ENCODE measurements at regions not wholly inside any gene's neighbourhood (a gene's known extent, or its start where the extent isn't known, plus 50 kb on each side); places are given as distances from the start of the nearest gene placed in this dataset.

DNA sequence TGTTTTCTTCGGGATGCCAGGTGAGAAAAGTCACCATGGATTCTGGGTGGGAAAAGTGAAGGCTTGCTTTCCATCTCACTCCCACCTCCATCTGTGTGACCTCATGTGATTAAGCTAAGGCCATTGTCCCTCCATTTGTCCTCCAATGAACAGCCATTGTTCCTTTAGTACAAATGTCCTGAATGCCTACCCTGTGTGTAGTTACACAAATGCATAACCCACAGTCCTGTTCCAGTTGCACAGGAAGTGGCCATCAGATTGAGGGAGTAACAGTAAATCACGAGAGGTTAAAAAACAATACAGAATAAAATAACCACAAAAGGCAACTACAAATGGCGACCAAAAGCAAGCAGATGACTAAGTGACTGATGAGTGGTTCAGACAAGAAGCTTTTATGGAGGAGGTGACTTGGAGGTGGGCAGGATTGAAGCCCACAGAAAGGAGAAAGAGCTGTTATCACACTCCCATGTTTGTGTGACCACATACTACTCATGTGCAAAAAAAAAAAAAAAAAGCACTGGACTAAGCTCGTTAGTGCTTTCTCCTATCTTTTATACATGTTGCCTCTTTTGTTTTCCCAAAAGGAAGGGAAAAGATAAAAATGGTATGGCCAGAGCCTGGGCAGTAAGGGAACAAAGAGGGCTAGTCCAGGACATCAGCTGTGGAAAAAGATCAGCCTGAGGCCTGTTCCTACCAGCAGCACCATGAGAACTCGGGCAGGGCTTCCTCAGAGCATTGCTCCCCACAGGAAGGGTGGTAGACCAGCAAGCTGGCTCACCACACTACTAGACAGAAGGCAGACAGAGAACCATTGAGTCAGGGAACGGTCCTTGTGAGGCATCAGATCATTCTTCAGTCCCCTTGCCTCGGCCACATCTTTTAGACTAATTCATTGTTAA, 111.0 kb downstream of the TFAP2A start:
- Histone ChIP-seq H3K27me3 (no peaks in the 10 kb centered on the region), H3K36me3 (no peaks in the 10 kb centered on the region), H3K4me3 (no peak overlapping the region), H3K27ac (no peak overlapping the region), H3K4me1 (no peaks in the 10 kb centered on the region), H3K9me3 (no peaks in the 10 kb centered on the region)
- intact Hi-C loops (cut with DNase I) = no loop called here
- DNase-seq (ENCODE audit: extremely low spot score in 2 of 2) = no peak
- TF ChIP-seq, protein P1, sequence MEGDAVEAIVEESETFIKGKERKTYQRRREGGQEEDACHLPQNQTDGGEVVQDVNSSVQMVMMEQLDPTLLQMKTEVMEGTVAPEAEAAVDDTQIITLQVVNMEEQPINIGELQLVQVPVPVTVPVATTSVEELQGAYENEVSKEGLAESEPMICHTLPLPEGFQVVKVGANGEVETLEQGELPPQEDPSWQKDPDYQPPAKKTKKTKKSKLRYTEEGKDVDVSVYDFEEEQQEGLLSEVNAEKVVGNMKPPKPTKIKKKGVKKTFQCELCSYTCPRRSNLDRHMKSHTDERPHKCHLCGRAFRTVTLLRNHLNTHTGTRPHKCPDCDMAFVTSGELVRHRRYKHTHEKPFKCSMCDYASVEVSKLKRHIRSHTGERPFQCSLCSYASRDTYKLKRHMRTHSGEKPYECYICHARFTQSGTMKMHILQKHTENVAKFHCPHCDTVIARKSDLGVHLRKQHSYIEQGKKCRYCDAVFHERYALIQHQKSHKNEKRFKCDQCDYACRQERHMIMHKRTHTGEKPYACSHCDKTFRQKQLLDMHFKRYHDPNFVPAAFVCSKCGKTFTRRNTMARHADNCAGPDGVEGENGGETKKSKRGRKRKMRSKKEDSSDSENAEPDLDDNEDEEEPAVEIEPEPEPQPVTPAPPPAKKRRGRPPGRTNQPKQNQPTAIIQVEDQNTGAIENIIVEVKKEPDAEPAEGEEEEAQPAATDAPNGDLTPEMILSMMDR (IDR thresholded peaks at IDR 0.05) = no peak
- TF ChIP-seq POLR2AphosphoS5 (IDR thresholded peaks at IDR 0.05; ENCODE audit: insufficient read depth in 1 of 2, low read depth in 1 of 2) = no peak

DNA sequence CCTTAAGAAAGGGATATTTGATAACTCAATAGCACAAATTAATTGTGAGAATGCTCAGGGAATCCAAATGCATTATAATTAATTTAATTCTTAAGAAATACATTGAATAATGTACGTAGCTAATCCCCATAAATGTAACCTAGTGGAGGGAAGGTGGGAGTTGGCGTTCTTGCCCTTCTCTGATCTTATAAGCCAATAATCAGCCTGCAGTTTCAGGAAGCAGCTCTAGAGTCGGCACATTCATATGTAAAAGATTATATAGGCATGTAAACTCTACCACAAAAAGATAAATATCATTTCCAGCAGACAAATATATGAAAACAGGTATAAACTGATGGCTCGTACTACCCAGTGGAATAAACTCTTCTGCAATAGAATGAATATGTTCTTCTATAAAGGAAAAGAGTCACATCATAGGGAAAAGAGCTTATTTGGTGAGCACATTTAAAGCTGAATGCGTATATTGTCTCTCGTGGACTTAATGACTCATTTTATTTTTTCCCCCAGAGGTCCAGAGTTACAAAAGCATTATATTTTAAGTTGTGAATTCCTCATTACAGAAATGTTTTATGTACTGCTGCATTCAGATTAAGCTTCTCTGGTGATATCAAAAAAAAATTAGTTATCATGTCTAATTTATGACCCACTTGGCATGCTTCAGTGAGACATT, 112.2 kb downstream of the TFAP2A start:
- Histone ChIP-seq H3K4me1 (no peaks in the 10 kb centered on the region), H3K9me3 (no peaks in the 10 kb centered on the region), H3K27me3 (no peaks in the 10 kb centered on the region), H3K27ac (no peak overlapping the region), H3K4me3 (no peak overlapping the region), H3K36me3 (no peaks in the 10 kb centered on the region)
- TF ChIP-seq POLR2AphosphoS5 (IDR thresholded peaks at IDR 0.05; ENCODE audit: insufficient read depth in 1 of 2, low read depth in 1 of 2) (no peak), POLR2A (IDR thresholded peaks at IDR 0.05) (no peak)
- TF ChIP-seq, protein P1 (IDR thresholded peaks at IDR 0.05) = no peak
- intact Hi-C loops (cut with DNase I) = no loop called here
- no peak for DNase-seq (ENCODE audit: extremely low spot score in 2 of 2)

DNA sequence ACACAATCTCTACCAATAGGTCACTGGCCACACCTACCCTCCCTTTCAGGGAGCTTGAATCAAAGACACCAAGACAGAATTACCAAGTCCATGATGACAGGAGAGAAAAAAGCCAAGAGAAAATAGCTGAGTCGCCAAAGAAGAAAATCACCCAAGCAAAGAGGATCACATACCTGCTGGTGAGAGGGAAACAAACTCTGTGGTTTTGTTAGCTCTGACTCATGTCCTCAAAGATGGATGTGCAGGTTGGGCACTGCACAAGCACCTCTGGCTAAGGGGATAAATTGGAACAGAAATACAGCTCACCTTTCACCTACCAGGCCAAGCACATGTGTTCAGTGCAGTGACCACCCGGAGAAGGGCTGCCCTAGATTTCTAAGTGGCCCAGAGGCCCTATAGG, 114.8 kb downstream of the TFAP2A start:
- intact Hi-C loops (cut with DNase I) = no loop called here
- TF ChIP-seq, protein P1 (IDR thresholded peaks at IDR 0.05) = no peak
- TF ChIP-seq POLR2AphosphoS5 (IDR thresholded peaks at IDR 0.05; ENCODE audit: insufficient read depth in 1 of 2, low read depth in 1 of 2) (no peak), POLR2A (IDR thresholded peaks at IDR 0.05) (no peak)
- H3K4me1 ChIP-seq = no peaks in the 10 kb centered on the region
- H3K36me3 ChIP-seq = no peaks in the 10 kb centered on the region
- H3K27ac ChIP-seq = no peak overlapping the region
- H3K27me3 ChIP-seq = no peaks in the 10 kb centered on the region
- H3K9me3 ChIP-seq = no peaks in the 10 kb centered on the region
- H3K4me3 ChIP-seq = no peak overlapping the region
- DNase-seq (ENCODE audit: extremely low spot score in 2 of 2) = no peak

DNA sequence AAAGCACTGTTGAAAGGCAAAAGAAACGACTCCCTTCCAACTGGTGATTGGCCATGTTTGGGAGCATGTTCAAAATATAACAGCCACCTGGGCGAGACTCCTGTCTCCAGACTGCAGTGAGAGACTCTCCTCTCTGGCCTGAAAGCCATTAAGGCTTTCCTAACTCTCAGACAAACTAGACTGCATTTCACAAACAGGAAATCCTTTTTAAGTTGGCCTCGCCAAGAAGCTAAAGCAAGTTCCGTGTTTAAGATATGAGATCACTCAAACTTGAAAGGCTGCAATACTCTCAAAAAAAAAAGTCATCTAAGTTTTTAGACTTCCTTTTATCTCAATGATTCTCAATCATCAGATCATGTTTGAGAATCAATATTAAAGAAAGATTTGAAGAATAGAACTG, 117.0 kb downstream of the TFAP2A start:
- Histone ChIP-seq H3K4me3 (no peak overlapping the region), H3K9me3 (no peaks in the 10 kb centered on the region), H3K27ac (no peak overlapping the region), H3K27me3 (no peaks in the 10 kb centered on the region), H3K4me1 (no peaks in the 10 kb centered on the region), H3K36me3 (no peaks in the 10 kb centered on the region)
- intact Hi-C loops (cut with DNase I) = no loop called here
- no peak for DNase-seq (ENCODE audit: extremely low spot score in 2 of 2)
- TF ChIP-seq POLR2AphosphoS5 (IDR thresholded peaks at IDR 0.05; ENCODE audit: insufficient read depth in 1 of 2, low read depth in 1 of 2) (no peak), POLR2A (IDR thresholded peaks at IDR 0.05) (no peak)
- TF ChIP-seq, protein P1 (IDR thresholded peaks at IDR 0.05) = no peak

DNA sequence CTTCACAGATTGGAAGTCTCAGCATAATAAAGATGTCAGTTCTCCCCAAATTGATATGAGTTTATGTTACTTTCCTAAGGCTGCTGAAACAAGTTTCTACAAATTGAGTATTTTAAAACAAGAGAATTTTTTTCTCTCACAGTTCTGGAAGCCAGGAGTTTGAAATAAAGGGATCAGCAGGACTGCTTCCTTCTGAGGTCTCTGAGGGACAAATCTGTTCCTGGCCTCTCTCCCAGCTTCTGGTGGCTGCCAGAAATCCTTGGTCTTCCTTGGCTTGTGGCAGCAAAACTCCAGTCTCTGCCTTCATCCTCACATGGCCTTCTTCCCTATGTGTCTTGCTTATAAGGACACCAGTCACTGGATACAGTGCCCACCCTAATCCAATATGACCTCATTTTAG, 136.1 kb downstream of the TFAP2A start:
- no peak for TF ChIP-seq POLR2AphosphoS5 (IDR thresholded peaks at IDR 0.05; ENCODE audit: insufficient read depth in 1 of 2, low read depth in 1 of 2)
- TF ChIP-seq POLR2A (IDR thresholded peaks at IDR 0.05) = no peak
- TF ChIP-seq, protein P1 (IDR thresholded peaks at IDR 0.05) = no peak

More for the DNA sequence above, 136.1 kb downstream of the TFAP2A start:
- DNase-seq (ENCODE audit: extremely low spot score in 2 of 2) = no peak
- H3K27me3 ChIP-seq = no peaks in the 10 kb centered on the region
- no peak overlapping the region for H3K4me3 ChIP-seq
- H3K27ac ChIP-seq = no peak overlapping the region
- no peaks in the 10 kb centered on the region for H3K4me1 ChIP-seq
- H3K9me3 ChIP-seq = no peaks in the 10 kb centered on the region
- intact Hi-C loops (cut with DNase I) = no loop called here
- no peaks in the 10 kb centered on the region for H3K36me3 ChIP-seq

Data from vagina (tissue), 2 donors.